ENCODE measurements at regions not wholly inside any gene's neighbourhood (a gene's known extent, or its start where the extent isn't known, plus 50 kb on each side); places are given as distances from the start of the nearest gene placed in this dataset.

DNA sequence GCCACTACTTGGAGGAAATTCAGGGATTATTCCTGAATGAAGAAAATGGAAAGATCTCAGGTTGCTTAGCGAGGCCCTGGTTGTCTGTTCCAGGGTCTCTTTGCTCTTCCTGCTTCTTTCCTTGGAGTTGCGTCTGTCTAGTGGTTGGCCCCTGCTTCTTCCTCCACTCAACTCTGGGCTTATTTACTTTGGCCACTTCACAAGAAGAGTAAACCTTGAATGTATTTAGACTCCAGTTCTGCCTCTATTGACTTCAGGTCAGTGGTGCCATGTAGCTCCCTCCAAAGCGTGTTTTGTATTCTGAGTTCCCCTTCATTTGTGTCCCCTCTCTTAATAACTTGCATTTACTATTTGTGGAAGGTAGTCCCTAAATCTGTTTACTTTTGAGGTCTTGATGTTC, 456.5 kb downstream of the UTRN start:
- TF ChIP-seq, protein P1, sequence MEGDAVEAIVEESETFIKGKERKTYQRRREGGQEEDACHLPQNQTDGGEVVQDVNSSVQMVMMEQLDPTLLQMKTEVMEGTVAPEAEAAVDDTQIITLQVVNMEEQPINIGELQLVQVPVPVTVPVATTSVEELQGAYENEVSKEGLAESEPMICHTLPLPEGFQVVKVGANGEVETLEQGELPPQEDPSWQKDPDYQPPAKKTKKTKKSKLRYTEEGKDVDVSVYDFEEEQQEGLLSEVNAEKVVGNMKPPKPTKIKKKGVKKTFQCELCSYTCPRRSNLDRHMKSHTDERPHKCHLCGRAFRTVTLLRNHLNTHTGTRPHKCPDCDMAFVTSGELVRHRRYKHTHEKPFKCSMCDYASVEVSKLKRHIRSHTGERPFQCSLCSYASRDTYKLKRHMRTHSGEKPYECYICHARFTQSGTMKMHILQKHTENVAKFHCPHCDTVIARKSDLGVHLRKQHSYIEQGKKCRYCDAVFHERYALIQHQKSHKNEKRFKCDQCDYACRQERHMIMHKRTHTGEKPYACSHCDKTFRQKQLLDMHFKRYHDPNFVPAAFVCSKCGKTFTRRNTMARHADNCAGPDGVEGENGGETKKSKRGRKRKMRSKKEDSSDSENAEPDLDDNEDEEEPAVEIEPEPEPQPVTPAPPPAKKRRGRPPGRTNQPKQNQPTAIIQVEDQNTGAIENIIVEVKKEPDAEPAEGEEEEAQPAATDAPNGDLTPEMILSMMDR (IDR thresholded peaks at IDR 0.05) = no peak
- TF ChIP-seq POLR2A (IDR thresholded peaks at IDR 0.05) = no peak
